GM23338 (cell line): ENCODE measurements at regions not wholly inside any gene's neighbourhood (a gene's known extent, or its start where the extent isn't known, plus 50 kb on each side); places are given as distances from the start of the nearest gene placed in this dataset.

Experiments
- ATAC-seq: fragments of 200-7000 bp; cut with Tn5 transposase; 3 replicates; pipeline ENCODE4 v1.9.1; 2020
- DNase-seq: peaks from one replicate; pipeline ENCODE4 v3.0.0-alpha.2; 2015; ENCODE audit warnings: low spot score
- H2AFZ ChIP-seq: fragments of 200-600 bp; sonication (generic); 2 replicates; pipeline ENCODE4 v1.8.0; 2016; ENCODE audit warnings: antibody characterized with exemption, mild to moderate bottlenecking, moderate library complexity
- H3F3A ChIP-seq: fragments of 200-600 bp; sonication (generic); replicated peaks from 2 replicates; pipeline ENCODE4 v1.8.0; 2017; ENCODE audit warnings: antibody characterized with exemption, mixed run types, low read depth
- H3K27ac ChIP-seq: fragments of 200-600 bp; sonication (generic); 2 replicates; pipeline ENCODE4 v1.6.1; 2016; ENCODE audit warnings: low read depth
- H3K27me3 ChIP-seq: fragments of 200-600 bp; sonication (generic); 2 replicates; pipeline ENCODE4 v1.8.0; 2016; ENCODE audit warnings: mild to moderate bottlenecking, mixed run types, moderate library complexity; ENCODE audit not compliant: insufficient read depth
- H3K36me3 ChIP-seq: fragments of 200-600 bp; sonication (generic); 2 replicates; pipeline ENCODE4 v1.8.0; 2016; ENCODE audit warnings: mild to moderate bottlenecking; ENCODE audit not compliant: insufficient read depth
- H3K4me1 ChIP-seq: fragments of 200-600 bp; sonication (generic); 2 replicates; pipeline ENCODE4 v1.8.0; 2016; ENCODE audit warnings: mild to moderate bottlenecking, moderate library complexity; ENCODE audit not compliant: insufficient read depth
- H3K4me2 ChIP-seq: fragments of 200-600 bp; sonication (generic); 2 replicates; pipeline ENCODE4 v1.7.1; 2017; ENCODE audit warnings: mixed run types
- H3K4me3 ChIP-seq: fragments of 200-600 bp; sonication (generic); 2 replicates; pipeline ENCODE4 v1.6.1; 2016; ENCODE audit warnings: mixed run types
- H3K79me2 ChIP-seq: fragments of 200-600 bp; sonication (generic); replicated peaks from 2 replicates; pipeline ENCODE4 v1.8.0; 2017; ENCODE audit warnings: mild to moderate bottlenecking; ENCODE audit not compliant: insufficient read depth
- H3K9me2 ChIP-seq: fragments of 200-600 bp; sonication (generic); 2 replicates; pipeline ENCODE4 v1.8.0; 2017; ENCODE audit not compliant: insufficient read depth
- H4K20me1 ChIP-seq: fragments of 200-600 bp; sonication (generic); replicated peaks from 2 replicates; pipeline ENCODE4 v1.8.0; 2017; ENCODE audit warnings: mild to moderate bottlenecking; ENCODE audit not compliant: insufficient read depth
- H3K27ac Mint-ChIP-seq: 2 replicates; pipeline ENCODE4 v1.8.0; 2020; ENCODE audit warnings: inconsistent platforms, mild to moderate bottlenecking, moderate library complexity, mixed read lengths
- H3K27me3 Mint-ChIP-seq: 3 replicates; pipeline ENCODE4 v1.8.0; 2022; ENCODE audit warnings: low read depth, mild to moderate bottlenecking, moderate library complexity, mixed read lengths, inconsistent platforms; ENCODE audit not compliant: insufficient read depth, poor library complexity
- H3K36me3 Mint-ChIP-seq: 3 replicates; pipeline ENCODE4 v1.8.0; 2021; ENCODE audit warnings: low read depth, mild to moderate bottlenecking, inconsistent platforms, moderate library complexity, mixed read lengths
- H3K4me1 Mint-ChIP-seq: 3 replicates; pipeline ENCODE4 v1.8.0; 2020; ENCODE audit warnings: mild to moderate bottlenecking, inconsistent platforms, mixed read lengths
- H3K4me3 Mint-ChIP-seq: 3 replicates; pipeline ENCODE4 v1.8.0; 2021; ENCODE audit warnings: moderate library complexity, mild to moderate bottlenecking, inconsistent platforms, mixed read lengths
- H3K9me3 Mint-ChIP-seq: 3 replicates; pipeline ENCODE4 v1.8.0; 2020; ENCODE audit warnings: moderate library complexity, mild to moderate bottlenecking, inconsistent platforms, mixed read lengths
- EZH2 ChIP-seq: fragments of 200-600 bp; sonication (generic); IDR thresholded peaks from one replicate; pipeline ENCODE4 v1.8.0; 2017; ENCODE audit warnings: antibody characterized with exemption, mild to moderate bottlenecking, low read depth; ENCODE audit not compliant: unreplicated experiment
- EZH2phosphoT487 ChIP-seq: fragments of 200-600 bp; sonication (generic); IDR thresholded peaks from one replicate; pipeline ENCODE4 v1.8.1; 2018; ENCODE audit warnings: antibody characterized with exemption; ENCODE audit not compliant: unreplicated experiment
- POLR2AphosphoS5 ChIP-seq: IDR thresholded peaks from 2 replicates; pipeline ENCODE4 v1.6.1; 2016; ENCODE audit warnings: antibody characterized with exemption, low read depth
- ZNF114 ChIP-seq: fragments of 250-450 bp; sonication (Bioruptor Pico); IDR thresholded peaks from 2 replicates; pipeline ENCODE4 v1.5.0; 2020; ENCODE audit warnings: mild to moderate bottlenecking, moderate library complexity
- ZNF331 ChIP-seq: fragments of 250-450 bp; sonication (Bioruptor Pico); IDR thresholded peaks from 2 replicates; pipeline ENCODE4 v1.5.0; 2020; ENCODE audit warnings: low read depth, mild to moderate bottlenecking, moderate library complexity
- TF ChIP-seq, protein P1 (sequence below), 2 experiments: fragments of 200-600 bp in 1 of 2; sonication (generic) in 1 of 2; conservative IDR thresholded peaks; 2 replicates each; pipeline versions ENCODE4 v1.5.1 to v1.6.1; 2016 to 2017; ENCODE audit warnings: antibody characterized with exemption in 2 of 2, low read depth in 2 of 2, mild to moderate bottlenecking in 2 of 2, moderate library complexity in 1 of 2
- TF ChIP-seq, protein P2 (sequence below): IDR thresholded peaks from one replicate; pipeline ENCODE4 v1.6.1; 2018; ENCODE audit warnings: antibody characterized with exemption; ENCODE audit not compliant: unreplicated experiment
- TF ChIP-seq, protein P3 (sequence below): IDR thresholded peaks from 2 replicates; pipeline ENCODE4 v1.6.1; 2016; ENCODE audit warnings: antibody characterized with exemption

DNA sequence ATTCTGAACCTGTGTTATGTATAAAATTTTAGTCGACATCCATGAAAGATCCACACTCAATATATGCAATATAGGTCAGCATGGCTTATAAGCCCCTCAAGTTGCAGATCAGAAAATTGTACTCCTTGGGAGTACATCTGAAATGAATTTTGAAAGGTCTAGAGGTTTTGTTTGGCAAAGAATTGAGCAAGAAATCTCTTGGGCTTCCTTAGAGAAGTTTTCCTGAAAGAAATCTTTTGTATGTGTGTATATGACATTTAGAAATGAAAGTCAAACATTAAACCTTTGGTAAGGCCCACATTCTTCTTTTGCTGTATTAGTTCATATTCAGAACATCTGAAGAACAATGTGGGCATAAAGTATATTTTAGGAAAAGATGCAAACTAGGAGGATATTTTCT is 1006.6 kb downstream of the NAALADL2 start:
- no peak overlapping the region for H3K4me3 Mint-ChIP-seq
- TF ChIP-seq ZNF114 (CRISPR knock-in tag) (no peak), EZH2 (no peak)
- TF ChIP-seq, protein P1, sequence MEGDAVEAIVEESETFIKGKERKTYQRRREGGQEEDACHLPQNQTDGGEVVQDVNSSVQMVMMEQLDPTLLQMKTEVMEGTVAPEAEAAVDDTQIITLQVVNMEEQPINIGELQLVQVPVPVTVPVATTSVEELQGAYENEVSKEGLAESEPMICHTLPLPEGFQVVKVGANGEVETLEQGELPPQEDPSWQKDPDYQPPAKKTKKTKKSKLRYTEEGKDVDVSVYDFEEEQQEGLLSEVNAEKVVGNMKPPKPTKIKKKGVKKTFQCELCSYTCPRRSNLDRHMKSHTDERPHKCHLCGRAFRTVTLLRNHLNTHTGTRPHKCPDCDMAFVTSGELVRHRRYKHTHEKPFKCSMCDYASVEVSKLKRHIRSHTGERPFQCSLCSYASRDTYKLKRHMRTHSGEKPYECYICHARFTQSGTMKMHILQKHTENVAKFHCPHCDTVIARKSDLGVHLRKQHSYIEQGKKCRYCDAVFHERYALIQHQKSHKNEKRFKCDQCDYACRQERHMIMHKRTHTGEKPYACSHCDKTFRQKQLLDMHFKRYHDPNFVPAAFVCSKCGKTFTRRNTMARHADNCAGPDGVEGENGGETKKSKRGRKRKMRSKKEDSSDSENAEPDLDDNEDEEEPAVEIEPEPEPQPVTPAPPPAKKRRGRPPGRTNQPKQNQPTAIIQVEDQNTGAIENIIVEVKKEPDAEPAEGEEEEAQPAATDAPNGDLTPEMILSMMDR (conservative IDR thresholded peaks at IDR 0.05; ENCODE audit: low read depth in 2 of 2): no peak
- no peaks in the 10 kb centered on the region for H3K36me3 ChIP-seq
- no peak overlapping the region for H3K4me3 ChIP-seq
- H3K36me3 Mint-ChIP-seq: no peaks in the 10 kb centered on the region
- H3F3A ChIP-seq: no peaks in the 10 kb centered on the region
- no peaks in the 10 kb centered on the region for H3K4me1 Mint-ChIP-seq
- no peak overlapping the region for H3K4me2 ChIP-seq
- no peaks in the 10 kb centered on the region for H3K9me3 Mint-ChIP-seq
- H2AFZ ChIP-seq: no peak overlapping the region
- ATAC-seq (no peak), DNase-seq (no peak)
- no peak overlapping the region for H3K27ac ChIP-seq
- H3K9me2 ChIP-seq: no peaks in the 10 kb centered on the region
- no peaks in the 10 kb centered on the region for H3K27me3 Mint-ChIP-seq
- H4K20me1 ChIP-seq: no peaks in the 10 kb centered on the region
- no peaks in the 10 kb centered on the region for H3K27me3 ChIP-seq
- H3K79me2 ChIP-seq: no peaks in the 10 kb centered on the region
- H3K4me1 ChIP-seq: no peaks in the 10 kb centered on the region
- H3K27ac Mint-ChIP-seq: no peak overlapping the region

DNA sequence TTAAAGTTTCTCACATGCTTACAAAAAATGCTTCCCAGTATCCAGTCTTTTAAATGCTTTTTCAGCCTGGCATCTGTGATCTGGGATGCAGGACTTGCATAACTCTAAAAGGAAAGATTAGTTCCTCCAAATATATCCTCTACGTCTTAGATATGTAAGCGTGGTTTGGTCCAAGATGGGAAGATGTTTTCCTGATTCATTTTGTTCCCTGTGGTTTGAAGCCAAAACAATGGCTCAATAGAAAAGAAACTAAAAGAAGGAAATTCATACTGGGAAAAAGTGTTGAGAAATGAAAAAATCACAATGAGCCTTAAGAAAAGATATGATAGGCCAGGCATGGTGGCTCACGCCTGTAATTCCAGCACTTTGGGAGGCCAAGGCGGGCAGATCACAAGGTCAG is 1002.8 kb downstream of the NAALADL2 start:
- Histone ChIP-seq H3K9me2 (no peaks in the 10 kb centered on the region), H4K20me1 (no peaks in the 10 kb centered on the region), H3K27me3 (no peaks in the 10 kb centered on the region), H3F3A (no peaks in the 10 kb centered on the region), H3K4me2 (no peak overlapping the region), H3K79me2 (no peaks in the 10 kb centered on the region), H2AFZ (no peak overlapping the region), H3K4me1 (no peaks in the 10 kb centered on the region), H3K27ac (no peak overlapping the region), H3K36me3 (no peaks in the 10 kb centered on the region), H3K4me3 (no peak overlapping the region)
- Mint-ChIP-seq H3K27ac (no peak overlapping the region), H3K9me3 (no peaks in the 10 kb centered on the region), H3K36me3 (no peaks in the 10 kb centered on the region), H3K4me1 (no peaks in the 10 kb centered on the region), H3K4me3 (no peak overlapping the region), H3K27me3 (no peaks in the 10 kb centered on the region)
- DNase-seq: no peak
- no peak for ATAC-seq
- TF ChIP-seq, protein P2, sequence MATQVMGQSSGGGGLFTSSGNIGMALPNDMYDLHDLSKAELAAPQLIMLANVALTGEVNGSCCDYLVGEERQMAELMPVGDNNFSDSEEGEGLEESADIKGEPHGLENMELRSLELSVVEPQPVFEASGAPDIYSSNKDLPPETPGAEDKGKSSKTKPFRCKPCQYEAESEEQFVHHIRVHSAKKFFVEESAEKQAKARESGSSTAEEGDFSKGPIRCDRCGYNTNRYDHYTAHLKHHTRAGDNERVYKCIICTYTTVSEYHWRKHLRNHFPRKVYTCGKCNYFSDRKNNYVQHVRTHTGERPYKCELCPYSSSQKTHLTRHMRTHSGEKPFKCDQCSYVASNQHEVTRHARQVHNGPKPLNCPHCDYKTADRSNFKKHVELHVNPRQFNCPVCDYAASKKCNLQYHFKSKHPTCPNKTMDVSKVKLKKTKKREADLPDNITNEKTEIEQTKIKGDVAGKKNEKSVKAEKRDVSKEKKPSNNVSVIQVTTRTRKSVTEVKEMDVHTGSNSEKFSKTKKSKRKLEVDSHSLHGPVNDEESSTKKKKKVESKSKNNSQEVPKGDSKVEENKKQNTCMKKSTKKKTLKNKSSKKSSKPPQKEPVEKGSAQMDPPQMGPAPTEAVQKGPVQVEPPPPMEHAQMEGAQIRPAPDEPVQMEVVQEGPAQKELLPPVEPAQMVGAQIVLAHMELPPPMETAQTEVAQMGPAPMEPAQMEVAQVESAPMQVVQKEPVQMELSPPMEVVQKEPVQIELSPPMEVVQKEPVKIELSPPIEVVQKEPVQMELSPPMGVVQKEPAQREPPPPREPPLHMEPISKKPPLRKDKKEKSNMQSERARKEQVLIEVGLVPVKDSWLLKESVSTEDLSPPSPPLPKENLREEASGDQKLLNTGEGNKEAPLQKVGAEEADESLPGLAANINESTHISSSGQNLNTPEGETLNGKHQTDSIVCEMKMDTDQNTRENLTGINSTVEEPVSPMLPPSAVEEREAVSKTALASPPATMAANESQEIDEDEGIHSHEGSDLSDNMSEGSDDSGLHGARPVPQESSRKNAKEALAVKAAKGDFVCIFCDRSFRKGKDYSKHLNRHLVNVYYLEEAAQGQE: no peak
- TF ChIP-seq, protein P1 (conservative IDR thresholded peaks at IDR 0.05; ENCODE audit: low read depth in 2 of 2): no peak
- TF ChIP-seq EZH2phosphoT487: no peak
- TF ChIP-seq POLR2AphosphoS5: no peak
- TF ChIP-seq, protein P3, sequence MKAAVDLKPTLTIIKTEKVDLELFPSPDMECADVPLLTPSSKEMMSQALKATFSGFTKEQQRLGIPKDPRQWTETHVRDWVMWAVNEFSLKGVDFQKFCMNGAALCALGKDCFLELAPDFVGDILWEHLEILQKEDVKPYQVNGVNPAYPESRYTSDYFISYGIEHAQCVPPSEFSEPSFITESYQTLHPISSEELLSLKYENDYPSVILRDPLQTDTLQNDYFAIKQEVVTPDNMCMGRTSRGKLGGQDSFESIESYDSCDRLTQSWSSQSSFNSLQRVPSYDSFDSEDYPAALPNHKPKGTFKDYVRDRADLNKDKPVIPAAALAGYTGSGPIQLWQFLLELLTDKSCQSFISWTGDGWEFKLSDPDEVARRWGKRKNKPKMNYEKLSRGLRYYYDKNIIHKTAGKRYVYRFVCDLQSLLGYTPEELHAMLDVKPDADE: no peak
- no peak for TF ChIP-seq ZNF331 (CRISPR knock-in tag)
